H1 (cell line): ENCODE measurements at regions not wholly inside any gene's neighbourhood (a gene's known extent, or its start where the extent isn't known, plus 50 kb on each side); places are given as distances from the start of the nearest gene placed in this dataset.

ENCODE experiments used
- ASH2L ChIP-seq: fragments of 200-600, 300-600 bp; sonication (generic); IDR thresholded peaks from one replicate; pipeline ENCODE4 v1.7.1; 2017; ENCODE audit warnings: low read length
- KDM1A ChIP-seq: fragments of 200-600, 300-600 bp; sonication (generic); IDR thresholded peaks from 2 replicates; pipeline ENCODE4 v1.7.1; 2016; ENCODE audit warnings: mild to moderate bottlenecking, low read length, borderline replicate concordance
- KDM4A ChIP-seq: IDR thresholded peaks from one replicate; pipeline ENCODE4 v1.7.1; 2012; ENCODE audit warnings: low read depth, mild to moderate bottlenecking, moderate library complexity, low read length, inconsistent platforms; ENCODE audit not compliant: severe bottlenecking
- RFX5 ChIP-seq: IDR thresholded peaks from 2 replicates; pipeline ENCODE4 v1.6.1; 2011; ENCODE audit warnings: low read depth, low read length, improper control_type of control experiment, borderline replicate concordance
- SAP30 ChIP-seq: fragments of 300-600 bp; sonication (generic); IDR thresholded peaks from 2 replicates; pipeline ENCODE4 v1.7.1; 2012; ENCODE audit warnings: low read length, moderate library complexity, mild to moderate bottlenecking, inconsistent platforms; ENCODE audit not compliant: insufficient read depth, insufficient replicate concordance

DNA sequence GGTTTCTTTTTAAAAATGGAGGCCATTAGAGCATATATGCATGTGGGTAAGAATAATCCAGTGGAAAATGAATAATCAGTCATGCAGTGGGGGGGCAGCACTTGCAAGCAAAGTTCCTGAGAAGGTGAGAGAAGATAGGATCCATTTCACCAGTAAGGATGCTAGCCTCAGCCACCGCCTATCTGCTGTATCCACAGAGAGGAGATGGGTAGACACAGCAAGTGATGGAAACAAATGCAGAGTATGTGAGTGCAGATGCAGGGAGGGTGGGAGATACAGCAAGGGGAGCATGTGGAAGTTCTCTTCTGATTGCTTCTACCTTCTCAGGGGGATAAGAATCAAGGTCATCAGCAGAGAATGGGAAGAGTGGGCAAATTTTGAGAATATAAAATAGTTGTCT is 171.4 kb upstream of the PDE1C start (continued):
- TF ChIP-seq RFX5 (no peak), KDM4A (no peak), KDM1A (no peak), ASH2L (no peak), SAP30 (no peak)
